Breast epithelium (tissue), 3 donors: ENCODE measurements at regions not wholly inside any gene's neighbourhood (a gene's known extent, or its start where the extent isn't known, plus 50 kb on each side); places are given as distances from the start of the nearest gene placed in this dataset.

Experiments used
- CTCF ChIP-seq, 3 donors: fragments of 450-650 bp; IDR thresholded peaks; one replicate each; pipeline ENCODE4 v1.5.1; 2016 to 2017; ENCODE audit warnings: antibody characterized with exemption in 3 of 3, mild to moderate bottlenecking in 3 of 3, moderate library complexity in 3 of 3
- POLR2A ChIP-seq: fragments of 450-650 bp; IDR thresholded peaks from one replicate; pipeline ENCODE4 v1.6.1; 2016; ENCODE audit warnings: antibody characterized with exemption, mild to moderate bottlenecking, moderate library complexity
- POLR2AphosphoS5 ChIP-seq, 3 donors: sonication (generic); formaldehyde crosslinking; IDR thresholded peaks; one replicate each; pipeline ENCODE4 v1.6.1; 2017; ENCODE audit warnings: antibody characterized with exemption in 3 of 3

GRCh38 chr21:29436650-29437049 lies 137.9 kb downstream of the BACH1 start:
- TF ChIP-seq POLR2A (no peak), CTCF (IDR thresholded peaks at IDR 0.05) (no peak), POLR2AphosphoS5 (IDR thresholded peaks at IDR 0.05) (no peak)
